Embryonic facial prominence (tissue), 1 donor: ENCODE measurements at regions not wholly inside any gene's neighbourhood (a gene's known extent, or its start where the extent isn't known, plus 50 kb on each side); places are given as distances from the start of the nearest gene placed in this dataset.
A peak's percentile ranks its signal among the peaks of the same experiment; 100 is the strongest.
"Not testable (repeated sequence)": the region's sequence is repeated elsewhere in the genome, so short reads cannot be mapped to it uniquely, and the experiment has no call there.

Experiments
- DNase-seq: peaks from one replicate; pipeline ENCODE4 v3.0.0-alpha.2; 2016; ENCODE audit errors: extremely low spot score

GRCh38 chr6:169101036-169101805 lies 152.4 kb downstream of the THBS2 start:
- no peak for DNase-seq

- DNase-seq = no peak
These were observed 154.0 kb downstream of the THBS2 start for GRCh38 chr6:169099411-169100202.

GRCh38 chr6:169098651-169099050 lies 155.0 kb downstream of the THBS2 start:
- DNase-seq = not testable (repeated sequence)

- DNase-seq = no peak
These were observed 155.5 kb downstream of the THBS2 start for GRCh38 chr6:169098116-169098515.

- no peak for DNase-seq
These were observed 156.2 kb downstream of the THBS2 start for GRCh38 chr6:169097381-169097959.

- no peak for DNase-seq
These were observed 157.3 kb downstream of the THBS2 start for GRCh38 chr6:169096388-169096787.

GRCh38 chr6:169095153-169095552 lies 158.5 kb downstream of the THBS2 start:
- DNase-seq = no peak

- DNase-seq = no peak
These were observed 159.1 kb downstream of the THBS2 start for GRCh38 chr6:169094552-169094950.

GRCh38 chr6:169093770-169094551 lies 159.7 kb downstream of the THBS2 start:
- DNase-seq = no peak

GRCh38 chr6:169093066-169093723 lies 160.5 kb downstream of the THBS2 start:
- DNase-seq = no peak

- no peak for DNase-seq
These were observed 161.3 kb downstream of the THBS2 start for GRCh38 chr6:169092375-169092774.

- DNase-seq = not testable (repeated sequence)
These were observed 163.0 kb downstream of the THBS2 start for GRCh38 chr6:169090514-169091127.

GRCh38 chr6:169088762-169089161 lies 164.9 kb downstream of the THBS2 start:
- DNase-seq = no peak

- DNase-seq = peak; percentile 19
These were observed 166.1 kb downstream of the THBS2 start for GRCh38 chr6:169087443-169088041.

- not testable (repeated sequence) for DNase-seq
These were observed 167.0 kb downstream of the THBS2 start for GRCh38 chr6:169086616-169087015.

- DNase-seq = no peak
These were observed 167.6 kb downstream of the THBS2 start for GRCh38 chr6:169086020-169086419.

- no peak for DNase-seq
These were observed 168.2 kb downstream of the THBS2 start for GRCh38 chr6:169085466-169085865.

GRCh38 chr6:169084557-169084956 lies 169.1 kb downstream of the THBS2 start:
- not testable (repeated sequence) for DNase-seq

GRCh38 chr6:169084067-169084466 lies 169.6 kb downstream of the THBS2 start:
- no peak for DNase-seq

- DNase-seq = no peak
These were observed 170.2 kb downstream of the THBS2 start for GRCh38 chr6:169083508-169083874.
